PC-3 (cell line): ENCODE measurements at regions not wholly inside any gene's neighbourhood (a gene's known extent, or its start where the extent isn't known, plus 50 kb on each side); places are given as distances from the start of the nearest gene placed in this dataset.
"Not testable (repeated sequence)": the region's sequence is repeated elsewhere in the genome, so short reads cannot be mapped to it uniquely, and the experiment has no call there.

Experiments
- CTCF ChIP-seq: fragments of 300-600 bp; sonication (generic); conservative IDR thresholded peaks from 2 replicates; pipeline ENCODE4 v1.5.1; 2017; ENCODE audit warnings: antibody characterized with exemption, low read depth, mild to moderate bottlenecking, low read length
- EZH2 ChIP-seq: fragments of 300-600 bp; sonication (generic); IDR thresholded peaks from one replicate; pipeline ENCODE4 v1.6.1; 2017; ENCODE audit warnings: antibody characterized with exemption, mild to moderate bottlenecking, low read length; ENCODE audit not compliant: unreplicated experiment

- TF ChIP-seq CTCF, EZH2: not testable (repeated sequence)
Observed at GRCh38 chr4:131742536-131743205, 1406.4 kb upstream of the PCDH10 start.
